ENCODE measurements at regions not wholly inside any gene's neighbourhood (a gene's known extent, or its start where the extent isn't known, plus 50 kb on each side); places are given as distances from the start of the nearest gene placed in this dataset.
A peak's percentile ranks its signal among the peaks of the same experiment; 100 is the strongest.

- DNase-seq (ENCODE audit: low spot score), result no peak
- Mint-ChIP-seq H3K9me3 (no peaks in the 10 kb centered on the region), H3K27me3 (ENCODE audit: insufficient read depth, low read depth) (no peaks in the 10 kb centered on the region), H3K36me3 (no peaks in the 10 kb centered on the region), H3K27ac (peak overlapping the region; percentile 2), H3K4me1 (no peaks in the 10 kb centered on the region), H3K4me3 (no peak overlapping the region)
- H3K79me2 ChIP-seq (ENCODE audit: low read depth), result no peaks in the 10 kb centered on the region
- H3K9me3 ChIP-seq (ENCODE audit: low read depth), result no peaks in the 10 kb centered on the region
- no peaks in the 10 kb centered on the region for H3F3A ChIP-seq (ENCODE audit: low read depth)
- no peaks in the 10 kb centered on the region for H3K27me3 ChIP-seq
- no peak overlapping the region for H3K27ac ChIP-seq
- H2AFZ ChIP-seq (replicated peaks), result no peak overlapping the region
- TF ChIP-seq EZH2phosphoT487 (IDR thresholded peaks at IDR 0.05) (no peak), EZH2 (IDR thresholded peaks at IDR 0.05) (no peak)
- TF ChIP-seq, protein P1, sequence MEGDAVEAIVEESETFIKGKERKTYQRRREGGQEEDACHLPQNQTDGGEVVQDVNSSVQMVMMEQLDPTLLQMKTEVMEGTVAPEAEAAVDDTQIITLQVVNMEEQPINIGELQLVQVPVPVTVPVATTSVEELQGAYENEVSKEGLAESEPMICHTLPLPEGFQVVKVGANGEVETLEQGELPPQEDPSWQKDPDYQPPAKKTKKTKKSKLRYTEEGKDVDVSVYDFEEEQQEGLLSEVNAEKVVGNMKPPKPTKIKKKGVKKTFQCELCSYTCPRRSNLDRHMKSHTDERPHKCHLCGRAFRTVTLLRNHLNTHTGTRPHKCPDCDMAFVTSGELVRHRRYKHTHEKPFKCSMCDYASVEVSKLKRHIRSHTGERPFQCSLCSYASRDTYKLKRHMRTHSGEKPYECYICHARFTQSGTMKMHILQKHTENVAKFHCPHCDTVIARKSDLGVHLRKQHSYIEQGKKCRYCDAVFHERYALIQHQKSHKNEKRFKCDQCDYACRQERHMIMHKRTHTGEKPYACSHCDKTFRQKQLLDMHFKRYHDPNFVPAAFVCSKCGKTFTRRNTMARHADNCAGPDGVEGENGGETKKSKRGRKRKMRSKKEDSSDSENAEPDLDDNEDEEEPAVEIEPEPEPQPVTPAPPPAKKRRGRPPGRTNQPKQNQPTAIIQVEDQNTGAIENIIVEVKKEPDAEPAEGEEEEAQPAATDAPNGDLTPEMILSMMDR (IDR thresholded peaks at IDR 0.05), result no peak
- no peaks in the 10 kb centered on the region for H3K4me1 ChIP-seq
- H4K20me1 ChIP-seq (ENCODE audit: low read depth), result no peaks in the 10 kb centered on the region
- H3K36me3 ChIP-seq, result no peaks in the 10 kb centered on the region
- H3K4me3 ChIP-seq, result no peak overlapping the region
- H3K4me2 ChIP-seq, result no peak overlapping the region
- H3K9ac ChIP-seq, result no peak overlapping the region
Measured at GRCh38 chr7:110534241-110534931, 556.5 kb upstream of the LRRN3 start.

DNA sequence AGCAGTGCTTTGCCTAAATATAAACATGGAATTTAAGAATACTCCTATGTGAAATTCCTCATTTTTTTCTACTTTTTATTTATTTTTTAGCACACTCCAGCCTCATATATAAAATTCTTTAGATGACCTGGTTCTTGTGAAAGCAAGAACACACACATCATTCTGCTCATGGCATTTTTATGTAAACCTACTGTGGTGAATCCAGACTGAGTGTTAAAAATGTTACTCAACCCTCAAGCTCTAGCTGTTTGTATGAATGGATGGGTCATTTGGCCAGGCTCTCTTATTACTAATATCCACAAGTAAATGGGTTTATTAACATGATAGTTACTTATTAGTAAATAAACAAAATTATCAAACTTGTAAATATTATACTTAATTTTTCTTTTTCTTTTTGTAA lies 551.7 kb upstream of the LRRN3 start:
- no peak overlapping the region for H3K4me3 ChIP-seq
- TF ChIP-seq EZH2phosphoT487 (IDR thresholded peaks at IDR 0.05) (no peak), EZH2 (IDR thresholded peaks at IDR 0.05) (no peak)
- TF ChIP-seq, protein P1 (IDR thresholded peaks at IDR 0.05), result no peak
- Mint-ChIP-seq H3K36me3 (no peaks in the 10 kb centered on the region), H3K27me3 (ENCODE audit: insufficient read depth, low read depth) (no peaks in the 10 kb centered on the region), H3K9me3 (no peaks in the 10 kb centered on the region), H3K4me1 (no peaks in the 10 kb centered on the region), H3K27ac (no peak overlapping the region), H3K4me3 (no peak overlapping the region)
- H3K4me1 ChIP-seq, result no peaks in the 10 kb centered on the region
- no peaks in the 10 kb centered on the region for H3F3A ChIP-seq (ENCODE audit: low read depth)
- no peaks in the 10 kb centered on the region for H3K9me3 ChIP-seq (ENCODE audit: low read depth)
- no peak overlapping the region for H2AFZ ChIP-seq (replicated peaks)
- H3K27me3 ChIP-seq, result no peaks in the 10 kb centered on the region
- no peak overlapping the region for H3K27ac ChIP-seq
- no peak overlapping the region for H3K4me2 ChIP-seq
- H3K36me3 ChIP-seq, result no peaks in the 10 kb centered on the region
- H4K20me1 ChIP-seq (ENCODE audit: low read depth), result no peaks in the 10 kb centered on the region
- DNase-seq (ENCODE audit: low spot score), result no peak
- H3K79me2 ChIP-seq (ENCODE audit: low read depth), result no peaks in the 10 kb centered on the region
- H3K9ac ChIP-seq, result no peak overlapping the region

- no peak overlapping the region for H3K4me3 ChIP-seq
- no peak overlapping the region for H3K9ac ChIP-seq
- Mint-ChIP-seq H3K36me3 (no peaks in the 10 kb centered on the region), H3K9me3 (no peaks in the 10 kb centered on the region), H3K4me1 (no peaks in the 10 kb centered on the region), H3K27ac (no peak overlapping the region), H3K4me3 (no peak overlapping the region), H3K27me3 (ENCODE audit: insufficient read depth, low read depth) (no peaks in the 10 kb centered on the region)
- no peak for DNase-seq (ENCODE audit: low spot score)
- no peaks in the 10 kb centered on the region for H3K4me1 ChIP-seq
- H3K27me3 ChIP-seq, result no peaks in the 10 kb centered on the region
- no peaks in the 10 kb centered on the region for H3K36me3 ChIP-seq
- no peaks in the 10 kb centered on the region for H4K20me1 ChIP-seq (ENCODE audit: low read depth)
- no peaks in the 10 kb centered on the region for H3F3A ChIP-seq (ENCODE audit: low read depth)
- H3K79me2 ChIP-seq (ENCODE audit: low read depth), result no peaks in the 10 kb centered on the region
- TF ChIP-seq, protein P1 (IDR thresholded peaks at IDR 0.05), result no peak
- TF ChIP-seq EZH2phosphoT487 (IDR thresholded peaks at IDR 0.05), result no peak
- no peak overlapping the region for H2AFZ ChIP-seq (replicated peaks)
- H3K4me2 ChIP-seq, result no peak overlapping the region
- H3K27ac ChIP-seq, result no peak overlapping the region
- H3K9me3 ChIP-seq (ENCODE audit: low read depth), result no peaks in the 10 kb centered on the region
Measured at GRCh38 chr7:110541962-110542361, 549.0 kb upstream of the LRRN3 start.

Data from neural progenitor cell (in vitro differentiated cells).